ENCODE measurements at regions not wholly inside any gene's neighbourhood (a gene's known extent, or its start where the extent isn't known, plus 50 kb on each side); places are given as distances from the start of the nearest gene placed in this dataset.

DNA sequence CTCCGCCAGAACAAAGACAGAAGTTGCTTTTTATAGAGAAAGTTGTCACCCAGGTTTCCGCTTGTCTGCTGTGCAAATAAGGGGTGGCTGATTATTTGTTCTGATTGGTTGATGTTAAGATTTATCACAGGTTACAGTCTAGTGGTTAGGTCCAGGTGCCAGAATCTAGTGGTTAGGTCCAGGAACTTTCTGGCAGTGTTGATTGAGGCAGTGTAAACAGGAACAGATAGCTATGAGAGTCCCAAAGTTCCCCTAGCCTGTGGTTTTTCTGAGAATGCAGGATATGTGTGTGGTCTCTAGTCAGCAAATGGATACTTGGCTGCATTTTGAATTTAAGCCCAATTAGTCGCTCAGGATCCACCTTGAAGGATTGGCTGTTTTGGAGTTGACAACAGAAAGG is 148.0 kb downstream of the TMEM200A start:
- TF ChIP-seq CTCF (IDR thresholded peaks at IDR 0.05; ENCODE audit: unreplicated experiment): no peak
- no peaks in the 10 kb centered on the region for H3K27me3 Mint-ChIP-seq
- H3K27ac Mint-ChIP-seq: no peak overlapping the region
- no peaks in the 10 kb centered on the region for H3K36me3 Mint-ChIP-seq (ENCODE audit: insufficient read depth)
- DNase-seq (ENCODE audit: low spot score, unreplicated experiment): no peak
- no peaks in the 10 kb centered on the region for H3K9me3 Mint-ChIP-seq (ENCODE audit: low read depth)
- H3K4me3 Mint-ChIP-seq (ENCODE audit: low read depth): no peak overlapping the region
- H3K4me1 Mint-ChIP-seq (ENCODE audit: low read depth): peaks cover 4% of the 10 kb centered on the region

DNA sequence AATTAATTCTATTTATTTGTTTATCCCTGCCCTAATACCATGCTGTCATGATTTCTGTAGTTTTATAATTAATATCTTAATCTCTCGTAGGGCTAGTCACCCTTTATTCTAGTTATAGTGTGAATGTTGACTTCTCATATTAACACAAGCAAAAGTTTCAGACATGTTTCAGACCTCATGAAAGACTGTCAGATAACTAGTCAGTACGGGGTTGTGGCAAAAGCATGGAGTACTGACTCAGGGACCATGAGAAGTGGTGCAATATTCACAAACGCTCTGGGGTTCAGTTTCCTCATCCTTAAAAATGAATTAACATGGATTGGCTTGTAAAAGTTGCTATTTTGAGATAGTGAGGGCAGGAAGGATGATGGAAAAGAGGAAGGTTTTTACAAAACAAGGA is 148.9 kb downstream of the TMEM200A start:
- no peak for DNase-seq (ENCODE audit: low spot score, unreplicated experiment)
- H3K36me3 Mint-ChIP-seq (ENCODE audit: insufficient read depth): no peaks in the 10 kb centered on the region
- no peak overlapping the region for H3K27ac Mint-ChIP-seq

GRCh38 chr6:130515306-130515705 is 149.5 kb downstream of the TMEM200A start:
- DNase-seq (ENCODE audit: low spot score, unreplicated experiment): no peak
- H3K9me3 Mint-ChIP-seq (ENCODE audit: low read depth): no peaks in the 10 kb centered on the region
- no peak for TF ChIP-seq CTCF (IDR thresholded peaks at IDR 0.05; ENCODE audit: unreplicated experiment)
- H3K27me3 Mint-ChIP-seq: no peaks in the 10 kb centered on the region
- H3K36me3 Mint-ChIP-seq (ENCODE audit: insufficient read depth): no peaks in the 10 kb centered on the region
- no peak overlapping the region for H3K4me3 Mint-ChIP-seq (ENCODE audit: low read depth)
- H3K27ac Mint-ChIP-seq: no peak overlapping the region
- peaks cover 4% of the 10 kb centered on the region for H3K4me1 Mint-ChIP-seq (ENCODE audit: low read depth)

More for the DNA sequence above, 148.9 kb downstream of the TMEM200A start:
- TF ChIP-seq CTCF (IDR thresholded peaks at IDR 0.05; ENCODE audit: unreplicated experiment): no peak
- no peaks in the 10 kb centered on the region for H3K9me3 Mint-ChIP-seq (ENCODE audit: low read depth)
- H3K4me1 Mint-ChIP-seq (ENCODE audit: low read depth): peaks cover 4% of the 10 kb centered on the region
- no peak overlapping the region for H3K4me3 Mint-ChIP-seq (ENCODE audit: low read depth)
- H3K27me3 Mint-ChIP-seq: no peaks in the 10 kb centered on the region

DNA sequence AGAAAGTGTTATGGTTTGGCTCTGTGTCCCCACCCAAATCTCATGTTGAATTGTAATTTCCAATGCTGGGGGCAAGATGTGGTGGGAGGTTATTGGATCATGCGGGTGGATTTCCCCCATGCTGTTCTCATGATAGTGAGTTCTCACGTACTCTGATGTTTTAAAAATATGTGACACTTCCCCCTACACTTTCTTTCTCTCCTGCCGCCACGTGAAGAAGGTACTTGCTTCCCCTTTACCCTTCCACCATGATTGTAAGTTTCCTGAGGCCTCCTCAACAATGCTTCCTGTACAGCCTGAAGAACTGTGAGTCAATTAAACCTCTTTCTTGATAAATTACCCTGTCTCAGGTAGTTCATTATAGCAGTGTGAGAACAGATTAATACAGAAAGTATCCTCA is 150.8 kb downstream of the TMEM200A start:
- Mint-ChIP-seq H3K4me1 (ENCODE audit: low read depth) (peaks cover 4% of the 10 kb centered on the region), H3K27me3 (no peaks in the 10 kb centered on the region), H3K9me3 (ENCODE audit: low read depth) (no peaks in the 10 kb centered on the region), H3K36me3 (ENCODE audit: insufficient read depth) (no peaks in the 10 kb centered on the region), H3K27ac (no peak overlapping the region), H3K4me3 (ENCODE audit: low read depth) (no peak overlapping the region)
- no peak for TF ChIP-seq CTCF (IDR thresholded peaks at IDR 0.05; ENCODE audit: unreplicated experiment)
- no peak for DNase-seq (ENCODE audit: low spot score, unreplicated experiment)

DNA sequence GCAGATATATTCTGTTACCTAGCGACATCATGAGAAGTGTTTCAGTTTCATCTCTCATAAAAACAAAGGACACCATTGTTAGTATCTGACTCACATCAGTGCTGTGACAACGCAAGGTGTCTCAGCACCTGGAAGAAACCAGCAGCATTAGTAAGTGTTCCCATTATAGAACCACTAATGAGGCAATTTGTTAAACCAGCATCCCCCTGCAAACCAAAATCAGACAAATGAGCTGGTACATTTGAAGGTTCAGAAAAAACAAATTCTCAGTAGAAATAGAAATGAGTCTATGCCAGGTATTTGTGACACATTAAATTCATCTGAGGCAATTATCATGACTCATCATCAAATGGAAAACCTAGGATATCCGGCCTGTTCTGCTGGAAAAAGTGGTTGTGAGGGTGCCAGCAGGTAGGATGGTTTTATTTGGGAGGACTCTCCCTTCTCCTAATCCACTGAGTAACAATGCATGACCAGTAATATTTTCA is 151.7 kb downstream of the TMEM200A start:
- H3K9me3 Mint-ChIP-seq (ENCODE audit: low read depth): no peaks in the 10 kb centered on the region
- no peak overlapping the region for H3K27ac Mint-ChIP-seq
- H3K4me3 Mint-ChIP-seq (ENCODE audit: low read depth): no peak overlapping the region
- peaks cover 4% of the 10 kb centered on the region for H3K4me1 Mint-ChIP-seq (ENCODE audit: low read depth)
- DNase-seq (ENCODE audit: low spot score, unreplicated experiment): no peak
- no peaks in the 10 kb centered on the region for H3K27me3 Mint-ChIP-seq
- H3K36me3 Mint-ChIP-seq (ENCODE audit: insufficient read depth): no peaks in the 10 kb centered on the region
- no peak for TF ChIP-seq CTCF (IDR thresholded peaks at IDR 0.05; ENCODE audit: unreplicated experiment)
